Neuron (in vitro differentiated cells): ENCODE measurements at regions not wholly inside any gene's neighbourhood (a gene's known extent, or its start where the extent isn't known, plus 50 kb on each side); places are given as distances from the start of the nearest gene placed in this dataset.

ENCODE experiments used
- H2AFZ ChIP-seq: one replicate; pipeline ENCODE4 v1.6.1; 2013; ENCODE audit warnings: low read depth, mild to moderate bottlenecking, inconsistent platforms, low read length, moderate library complexity
- H3K27me3 ChIP-seq: one replicate; pipeline ENCODE4 v1.6.1; 2013; ENCODE audit warnings: low read length; ENCODE audit not compliant: insufficient read depth
- H3K36me3 ChIP-seq: one replicate; pipeline ENCODE4 v1.6.1; 2013; ENCODE audit warnings: low read length; ENCODE audit not compliant: insufficient read depth
- H3K4me1 ChIP-seq: one replicate; pipeline ENCODE4 v1.6.1; 2013; ENCODE audit warnings: low read length; ENCODE audit not compliant: insufficient read depth
- H3K4me3 ChIP-seq: 2 replicates; pipeline ENCODE4 v1.5.1; 2013; ENCODE audit warnings: mild to moderate bottlenecking, low read length, moderate library complexity
- H3K9me3 ChIP-seq: one replicate; pipeline ENCODE4 v1.6.1; 2013; ENCODE audit warnings: low read length

- H3K4me1 ChIP-seq, result no peaks in the 10 kb centered on the region
- H2AFZ ChIP-seq, result no peak overlapping the region
- no peaks in the 10 kb centered on the region for H3K27me3 ChIP-seq
- H3K9me3 ChIP-seq, result no peaks in the 10 kb centered on the region
- no peaks in the 10 kb centered on the region for H3K36me3 ChIP-seq
- no peak overlapping the region for H3K4me3 ChIP-seq
Measured at GRCh38 chr2:898319-898718, 52.3 kb upstream of the SNTG2 start.

- no peaks in the 10 kb centered on the region for H3K4me1 ChIP-seq
- H2AFZ ChIP-seq, result no peak overlapping the region
- H3K36me3 ChIP-seq, result no peaks in the 10 kb centered on the region
- H3K4me3 ChIP-seq, result no peak overlapping the region
- no peaks in the 10 kb centered on the region for H3K9me3 ChIP-seq
- no peaks in the 10 kb centered on the region for H3K27me3 ChIP-seq
Measured at GRCh38 chr2:897091-897490, 53.6 kb upstream of the SNTG2 start.

- no peaks in the 10 kb centered on the region for H3K9me3 ChIP-seq
- H3K4me3 ChIP-seq, result no peak overlapping the region
- H3K36me3 ChIP-seq, result no peaks in the 10 kb centered on the region
- H3K27me3 ChIP-seq, result no peaks in the 10 kb centered on the region
- H3K4me1 ChIP-seq, result no peaks in the 10 kb centered on the region
- H2AFZ ChIP-seq, result no peak overlapping the region
Measured at GRCh38 chr2:893311-893710, 57.3 kb upstream of the SNTG2 start.

- Histone ChIP-seq H3K27me3 (no peaks in the 10 kb centered on the region), H3K4me3 (no peak overlapping the region), H3K9me3 (no peaks in the 10 kb centered on the region), H3K4me1 (no peaks in the 10 kb centered on the region), H2AFZ (no peak overlapping the region), H3K36me3 (no peaks in the 10 kb centered on the region)
Measured at GRCh38 chr2:892892-893291, 57.8 kb upstream of the SNTG2 start.

GRCh38 chr2:892401-892800, 58.2 kb upstream of the SNTG2 start:
- Histone ChIP-seq H3K27me3 (no peaks in the 10 kb centered on the region), H2AFZ (no peak overlapping the region), H3K4me3 (no peak overlapping the region), H3K9me3 (no peaks in the 10 kb centered on the region), H3K4me1 (no peaks in the 10 kb centered on the region), H3K36me3 (no peaks in the 10 kb centered on the region)

- no peak overlapping the region for H3K4me3 ChIP-seq
- no peak overlapping the region for H2AFZ ChIP-seq
- H3K27me3 ChIP-seq, result no peaks in the 10 kb centered on the region
Measured at GRCh38 chr2:891734-892133, 58.9 kb upstream of the SNTG2 start.

GRCh38 chr2:890791-891190, 59.9 kb upstream of the SNTG2 start:
- Histone ChIP-seq H3K4me1 (no peaks in the 10 kb centered on the region), H2AFZ (no peak overlapping the region), H3K4me3 (no peak overlapping the region), H3K36me3 (no peaks in the 10 kb centered on the region), H3K27me3 (no peaks in the 10 kb centered on the region), H3K9me3 (no peaks in the 10 kb centered on the region)

More at GRCh38 chr2:891734-892133, 58.9 kb upstream of the SNTG2 start:
- no peaks in the 10 kb centered on the region for H3K9me3 ChIP-seq
- no peaks in the 10 kb centered on the region for H3K4me1 ChIP-seq
- H3K36me3 ChIP-seq, result no peaks in the 10 kb centered on the region

- Histone ChIP-seq H3K4me1 (no peaks in the 10 kb centered on the region), H3K36me3 (no peaks in the 10 kb centered on the region), H2AFZ (no peak overlapping the region), H3K4me3 (no peak overlapping the region), H3K9me3 (no peaks in the 10 kb centered on the region), H3K27me3 (no peaks in the 10 kb centered on the region)
Measured at GRCh38 chr2:890214-890613, 60.4 kb upstream of the SNTG2 start.

- H3K4me3 ChIP-seq, result no peak overlapping the region
Measured at GRCh38 chr2:888906-889566, 61.6 kb upstream of the SNTG2 start.

GRCh38 chr2:888211-888801, 62.3 kb upstream of the SNTG2 start:
- Histone ChIP-seq H3K36me3 (no peaks in the 10 kb centered on the region), H3K9me3 (no peaks in the 10 kb centered on the region), H2AFZ (no peak overlapping the region), H3K4me3 (no peak overlapping the region), H3K4me1 (no peaks in the 10 kb centered on the region), H3K27me3 (no peaks in the 10 kb centered on the region)

More at GRCh38 chr2:888906-889566, 61.6 kb upstream of the SNTG2 start:
- no peaks in the 10 kb centered on the region for H3K9me3 ChIP-seq
- no peaks in the 10 kb centered on the region for H3K36me3 ChIP-seq
- H2AFZ ChIP-seq, result no peak overlapping the region
- no peaks in the 10 kb centered on the region for H3K27me3 ChIP-seq
- H3K4me1 ChIP-seq, result no peaks in the 10 kb centered on the region

GRCh38 chr2:887639-888038, 63.0 kb upstream of the SNTG2 start:
- H3K27me3 ChIP-seq, result no peaks in the 10 kb centered on the region
- H3K4me3 ChIP-seq, result no peak overlapping the region
- no peaks in the 10 kb centered on the region for H3K9me3 ChIP-seq
- H2AFZ ChIP-seq, result no peak overlapping the region
- no peaks in the 10 kb centered on the region for H3K4me1 ChIP-seq
- H3K36me3 ChIP-seq, result no peaks in the 10 kb centered on the region

- H3K4me1 ChIP-seq, result no peaks in the 10 kb centered on the region
- no peaks in the 10 kb centered on the region for H3K27me3 ChIP-seq
- H3K4me3 ChIP-seq, result no peak overlapping the region
- no peaks in the 10 kb centered on the region for H3K36me3 ChIP-seq
- H3K9me3 ChIP-seq, result no peaks in the 10 kb centered on the region
- H2AFZ ChIP-seq, result no peak overlapping the region
Measured at GRCh38 chr2:886072-887022, 64.3 kb upstream of the SNTG2 start.
